Activated CD4-positive, alpha-beta T cell treated with anti-CD3 and anti-CD28 coated beads, Interleukin-2, amount 50 U/mL, for 48 hours (primary cell): ENCODE measurements at regions not wholly inside any gene's neighbourhood (a gene's known extent, or its start where the extent isn't known, plus 50 kb on each side); places are given as distances from the start of the nearest gene placed in this dataset.
"Not testable (repeated sequence)": the region's sequence is repeated elsewhere in the genome, so short reads cannot be mapped to it uniquely, and the experiment has no call there.

Source experiments
- DNase-seq, 2 experiments: peaks; one replicate each; pipeline ENCODE4 v3.0.0-alpha.2; 2020

DNA sequence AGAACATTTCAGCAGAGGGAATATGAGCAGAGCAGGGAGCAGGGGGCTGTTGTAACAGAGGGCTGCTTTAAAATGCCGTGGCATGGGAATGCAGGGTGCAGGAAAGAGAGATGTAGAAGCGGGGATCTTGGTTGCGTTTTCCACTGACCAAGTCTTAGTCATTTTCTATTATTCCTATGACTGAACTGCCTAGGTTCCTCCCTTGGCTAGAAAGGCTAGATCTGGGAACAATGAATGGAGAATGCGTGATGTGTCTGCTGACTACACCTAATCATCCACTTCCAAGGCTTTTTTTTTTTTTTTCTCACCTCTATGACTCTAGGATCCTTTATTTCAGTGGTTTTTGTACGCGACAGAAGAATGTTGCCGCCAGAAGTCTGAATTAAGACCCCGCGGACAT is 607.4 kb upstream of the TBL1XR1 start:
- DNase-seq = no peak

DNA sequence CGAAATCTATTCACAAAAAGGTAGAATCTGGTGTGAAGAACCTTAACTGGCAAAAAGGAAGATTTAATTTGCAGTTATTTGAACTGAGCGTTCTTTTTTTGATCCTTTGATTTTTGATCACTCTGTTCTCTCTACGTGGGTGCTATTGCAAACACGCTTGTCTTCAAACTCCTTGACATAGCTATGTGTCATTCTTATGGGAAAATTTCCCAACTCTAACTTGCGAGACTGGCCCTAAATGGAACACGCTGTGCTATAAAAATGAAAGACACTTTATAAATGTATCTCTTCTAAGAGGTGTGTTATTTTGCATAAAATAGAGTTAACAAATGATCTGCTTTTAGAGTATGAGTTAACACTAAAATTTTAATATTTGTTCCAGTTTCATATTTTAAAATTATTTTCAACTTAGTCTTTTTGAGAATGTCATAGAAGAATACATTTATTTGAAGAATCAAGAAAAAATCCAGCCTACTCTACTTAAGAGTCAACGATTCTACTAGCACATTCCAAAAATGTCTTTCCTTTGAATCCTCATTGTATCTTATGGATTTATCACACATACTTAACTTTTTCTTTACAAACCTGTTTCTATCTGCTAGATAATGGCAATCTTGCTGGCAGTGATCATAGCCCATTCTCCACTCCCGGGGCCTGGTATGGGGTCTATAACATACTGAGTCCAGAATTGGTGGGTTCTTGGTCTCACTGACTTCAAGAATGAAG is 610.0 kb upstream of the TBL1XR1 start:
- DNase-seq = no peak

DNA sequence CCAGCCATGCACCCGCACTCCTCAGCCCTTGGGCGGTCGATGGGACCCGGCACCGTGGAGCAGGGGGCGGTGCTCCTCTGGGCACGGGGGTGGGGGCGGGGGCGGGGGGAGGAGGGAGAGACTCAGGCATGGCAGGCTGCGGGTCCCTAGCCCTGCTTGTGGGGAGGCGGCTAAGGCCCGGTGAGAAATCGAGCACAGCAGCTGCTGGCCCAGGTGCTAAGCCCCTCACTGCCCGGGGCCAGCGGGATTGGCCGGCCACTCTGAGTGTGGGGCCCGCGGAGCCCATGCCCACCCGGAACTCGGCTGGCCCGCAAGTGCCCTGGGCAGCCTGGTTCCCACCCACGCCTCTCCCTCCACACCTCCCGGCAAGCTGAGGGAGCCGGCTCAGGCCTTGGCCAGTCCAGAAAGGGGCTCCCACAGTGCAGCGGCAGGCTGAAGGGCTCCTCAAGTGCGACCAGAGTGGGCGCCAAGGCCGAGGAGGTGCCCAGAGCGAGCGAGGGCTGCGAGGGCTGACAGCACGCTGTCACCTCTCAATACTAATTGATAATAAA is 611.7 kb upstream of the TBL1XR1 start:
- not testable (repeated sequence) for DNase-seq

DNA sequence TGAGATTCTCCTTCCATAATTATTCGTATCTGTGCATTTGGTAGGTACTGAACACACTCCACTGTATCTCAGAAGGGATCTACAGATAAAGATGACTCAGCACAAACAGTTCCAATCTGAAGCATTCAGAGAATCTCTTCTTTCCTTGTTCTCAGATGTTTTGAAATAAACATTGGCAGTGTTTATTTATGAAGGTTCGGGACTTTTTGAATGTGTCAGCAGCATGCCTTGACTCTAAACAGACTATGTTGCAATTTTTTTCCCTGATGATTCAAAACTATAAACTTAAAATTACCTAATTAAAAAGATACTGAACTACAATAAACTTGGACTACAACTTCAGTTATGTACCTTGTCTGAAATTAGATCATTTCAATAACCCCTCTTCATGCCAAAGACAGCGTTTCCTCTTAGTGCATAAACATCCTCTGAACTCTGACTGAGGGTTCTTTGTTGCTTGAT is 612.9 kb upstream of the TBL1XR1 start:
- DNase-seq = no peak

DNA sequence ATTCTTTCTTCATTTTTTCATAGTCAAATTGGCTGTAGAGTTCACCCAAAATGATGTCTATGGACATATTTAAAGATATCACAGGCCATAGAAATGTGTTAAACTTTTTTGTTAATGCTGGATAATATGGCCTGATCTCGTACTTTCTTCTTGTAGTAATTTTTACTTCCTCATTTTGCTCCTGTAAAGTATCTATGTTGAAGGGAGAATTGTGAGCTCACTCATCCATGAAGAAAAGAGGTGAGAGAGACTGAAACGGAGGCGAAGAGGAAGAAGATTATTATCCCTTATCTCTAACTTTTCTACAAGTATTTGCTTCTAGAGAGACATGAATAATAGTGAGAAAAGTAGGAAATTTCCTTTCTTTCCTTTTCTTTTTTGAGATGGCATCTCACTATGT is 613.8 kb upstream of the TBL1XR1 start:
- DNase-seq = no peak

DNA sequence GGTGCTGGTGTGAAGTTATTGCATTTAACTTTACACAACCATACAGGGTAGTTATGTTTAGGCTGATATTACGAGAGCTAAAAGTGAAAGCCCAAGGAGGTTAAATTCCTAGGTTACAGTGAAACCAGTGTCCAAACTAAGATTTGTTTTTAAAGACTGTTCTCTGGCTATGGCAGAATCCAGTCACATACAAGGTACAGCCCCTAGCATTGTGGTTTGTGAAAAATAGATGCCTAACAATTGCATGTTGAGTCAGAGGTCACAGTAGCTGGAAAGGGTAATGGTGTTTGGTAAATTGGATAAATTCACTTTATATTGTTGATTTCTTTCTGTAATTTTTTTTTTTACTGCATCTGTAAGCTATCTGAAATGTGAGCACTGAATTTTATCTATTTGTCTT is 614.6 kb upstream of the TBL1XR1 start:
- no peak for DNase-seq

DNA sequence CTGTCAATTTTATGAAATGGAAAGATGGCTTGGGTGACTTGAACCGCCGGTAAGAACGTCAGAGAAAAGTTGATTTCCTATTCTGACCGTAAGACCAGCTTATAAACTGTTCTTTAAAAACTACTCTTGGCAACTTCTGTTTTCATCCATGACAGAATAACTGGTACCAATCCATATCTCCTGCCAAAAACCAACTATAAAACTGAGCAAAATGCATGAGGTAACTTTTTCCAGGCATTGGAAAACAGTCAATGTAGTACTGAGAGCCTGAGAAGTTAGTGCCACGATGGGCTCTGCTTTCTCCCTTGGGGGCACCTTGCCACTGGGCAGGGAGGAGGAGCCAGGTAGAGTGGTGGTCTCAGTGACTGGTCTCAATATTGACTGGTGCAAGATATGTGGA is 615.2 kb upstream of the TBL1XR1 start:
- no peak for DNase-seq

DNA sequence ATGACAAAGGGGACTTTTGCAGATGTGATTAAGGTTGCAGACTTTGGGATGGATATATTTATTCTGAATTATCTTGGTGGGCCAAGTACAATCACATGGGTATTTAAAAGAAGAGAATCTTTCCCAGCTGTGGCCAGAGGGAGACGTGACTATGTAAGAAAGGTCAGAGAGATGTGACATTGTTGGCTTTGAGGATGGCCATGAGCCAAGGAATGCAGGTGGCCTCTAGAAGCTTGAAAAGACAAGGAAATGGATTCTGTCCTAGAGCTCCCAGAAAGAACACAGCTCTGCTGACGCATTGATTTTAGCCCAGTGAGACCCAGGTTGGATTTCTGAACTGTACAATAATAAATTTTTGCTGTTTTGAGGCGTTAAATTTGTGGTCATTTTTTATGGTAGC is 616.0 kb upstream of the TBL1XR1 start:
- no peak for DNase-seq

DNA sequence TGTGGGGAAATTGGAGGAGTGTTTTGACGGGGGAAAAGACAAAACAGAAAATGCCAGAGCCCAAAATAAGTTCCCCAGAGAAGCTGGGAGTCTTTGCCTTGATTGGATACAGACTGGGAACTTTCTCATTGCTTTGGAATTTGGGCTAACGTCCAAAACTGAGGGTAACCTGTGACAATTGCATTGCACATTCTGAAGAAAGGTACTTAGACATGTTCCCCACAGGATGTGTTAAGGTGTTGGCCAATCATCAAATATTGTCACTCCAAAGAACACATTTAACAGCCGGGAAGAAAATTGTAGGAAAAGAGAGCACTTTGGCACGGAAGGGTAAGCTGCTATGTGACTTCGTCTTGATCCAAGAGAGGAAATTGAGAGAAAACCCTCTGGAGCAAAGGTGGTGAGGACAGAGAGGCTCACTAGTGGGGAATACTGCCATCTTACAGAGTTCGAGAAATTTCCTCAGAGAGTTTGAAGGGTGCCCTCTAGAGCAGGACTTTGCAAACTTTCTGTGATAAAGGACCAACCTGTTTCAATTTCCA is 619.5 kb upstream of the TBL1XR1 start:
- no peak for DNase-seq

DNA sequence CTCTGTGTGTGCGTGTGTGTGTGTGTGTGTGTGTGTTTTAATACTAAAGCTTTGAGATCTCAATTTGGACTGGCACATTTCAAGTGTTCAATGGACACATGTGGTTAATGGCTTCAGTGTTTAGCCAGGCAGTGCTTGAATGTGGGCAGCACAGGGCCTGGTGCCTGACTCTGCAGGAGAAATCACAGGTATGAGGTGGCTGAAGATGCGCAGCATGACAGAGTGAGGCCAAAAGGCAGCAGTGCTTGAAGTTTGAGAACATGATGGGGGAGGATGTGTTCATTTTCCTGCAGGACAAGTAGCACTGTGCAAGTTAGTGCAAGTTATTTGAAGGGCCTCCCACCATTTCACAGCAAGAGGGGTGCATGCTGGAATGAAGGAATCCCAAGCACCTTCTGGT is 620.5 kb upstream of the TBL1XR1 start:
- DNase-seq = no peak

DNA sequence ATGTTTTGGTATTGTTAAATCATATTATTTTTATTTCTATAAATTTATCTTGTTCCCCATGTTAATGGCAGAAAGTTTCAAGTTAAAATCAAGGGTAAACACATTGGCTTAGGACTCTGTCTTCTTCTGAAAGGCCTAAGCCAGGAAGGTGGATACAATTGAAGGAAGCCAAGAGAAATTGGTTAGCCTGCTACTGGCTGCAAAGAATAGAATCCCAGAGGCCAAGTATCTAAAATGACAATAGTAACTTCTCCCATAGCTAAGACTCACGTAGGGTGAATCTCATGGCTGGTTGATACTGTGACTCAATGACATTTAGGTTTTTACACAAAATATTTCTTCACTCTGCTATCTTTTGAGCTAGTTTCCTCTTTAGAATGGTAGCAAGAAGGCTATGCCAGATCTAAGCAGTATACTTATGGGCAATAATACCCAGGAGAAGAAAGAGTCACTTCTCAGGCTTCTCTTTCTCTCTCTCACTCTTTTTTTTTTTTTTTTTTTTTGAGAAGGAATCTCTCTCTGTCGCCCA is 621.5 kb upstream of the TBL1XR1 start:
- DNase-seq = no peak

DNA sequence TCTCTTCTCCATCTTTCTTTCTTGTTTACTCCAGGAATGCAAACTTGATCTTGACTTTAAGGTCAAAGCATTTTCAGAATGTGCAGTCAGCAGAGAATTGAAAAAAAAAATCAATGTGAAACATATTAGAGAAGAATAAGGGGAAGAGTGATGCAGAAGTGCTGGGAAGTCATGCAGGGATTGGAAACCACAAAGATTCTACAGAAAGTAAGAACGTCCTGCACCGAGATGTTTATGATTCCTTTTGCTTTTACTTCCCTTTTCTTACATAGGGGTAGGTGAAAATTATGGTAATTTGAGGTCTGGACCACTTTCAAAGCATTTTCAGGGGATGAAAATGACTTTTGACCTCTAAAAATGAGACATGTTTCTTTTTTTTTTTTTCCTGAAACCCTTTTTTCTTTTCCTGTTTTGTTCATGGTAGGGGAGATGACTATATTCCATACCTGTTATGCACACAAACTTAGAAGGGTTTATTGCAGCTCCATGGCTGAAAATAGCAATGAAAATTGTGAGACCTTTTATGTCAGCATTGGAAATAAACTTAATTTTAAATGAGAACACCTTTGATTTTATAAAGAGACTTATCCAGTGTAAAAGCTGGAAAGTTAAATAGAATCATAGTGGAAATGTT is 623.5 kb upstream of the TBL1XR1 start:
- DNase-seq = no peak

DNA sequence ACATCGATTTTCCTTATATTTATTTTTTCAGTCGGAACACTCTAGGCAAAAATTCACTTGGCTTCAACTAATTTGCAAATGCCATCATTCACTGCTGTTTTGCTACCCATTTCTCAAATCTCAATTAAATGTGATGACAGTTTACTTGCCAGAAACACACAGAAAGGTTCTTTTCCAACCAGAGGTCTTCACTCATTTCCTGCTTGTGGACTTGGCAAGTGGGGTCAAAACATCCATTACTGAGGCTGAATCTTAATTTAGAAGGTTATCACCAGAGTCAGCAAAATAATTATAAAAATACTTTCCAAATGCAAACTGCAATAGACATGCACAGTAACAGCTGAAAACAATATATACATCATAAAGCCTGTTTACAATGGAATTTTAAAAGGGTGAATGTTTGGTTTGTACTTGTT is 625.4 kb upstream of the TBL1XR1 start:
- DNase-seq = no peak

DNA sequence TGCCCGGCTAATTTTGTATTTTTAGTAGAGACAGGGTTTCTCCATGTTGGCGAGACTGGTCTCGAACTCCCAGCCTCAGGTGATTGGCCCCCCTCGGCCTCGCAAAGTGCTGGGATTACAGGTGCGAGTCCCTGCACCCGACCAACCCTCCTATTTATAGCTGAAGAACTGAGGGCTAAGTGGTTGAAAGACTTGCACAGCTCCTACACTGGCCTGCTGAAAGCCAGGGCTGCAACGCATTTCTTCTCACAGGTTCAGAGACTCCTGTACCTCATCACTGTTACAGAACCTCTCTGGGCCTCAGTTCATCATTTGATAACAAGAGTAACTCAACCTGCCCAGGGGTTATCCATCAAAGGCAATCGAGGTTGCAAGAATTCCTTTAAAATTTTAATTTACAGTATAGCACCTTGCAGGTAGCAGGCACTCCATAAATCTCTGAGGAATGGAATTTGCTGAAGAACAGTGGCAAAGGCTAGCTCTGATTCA is 626.5 kb upstream of the TBL1XR1 start:
- DNase-seq = no peak

DNA sequence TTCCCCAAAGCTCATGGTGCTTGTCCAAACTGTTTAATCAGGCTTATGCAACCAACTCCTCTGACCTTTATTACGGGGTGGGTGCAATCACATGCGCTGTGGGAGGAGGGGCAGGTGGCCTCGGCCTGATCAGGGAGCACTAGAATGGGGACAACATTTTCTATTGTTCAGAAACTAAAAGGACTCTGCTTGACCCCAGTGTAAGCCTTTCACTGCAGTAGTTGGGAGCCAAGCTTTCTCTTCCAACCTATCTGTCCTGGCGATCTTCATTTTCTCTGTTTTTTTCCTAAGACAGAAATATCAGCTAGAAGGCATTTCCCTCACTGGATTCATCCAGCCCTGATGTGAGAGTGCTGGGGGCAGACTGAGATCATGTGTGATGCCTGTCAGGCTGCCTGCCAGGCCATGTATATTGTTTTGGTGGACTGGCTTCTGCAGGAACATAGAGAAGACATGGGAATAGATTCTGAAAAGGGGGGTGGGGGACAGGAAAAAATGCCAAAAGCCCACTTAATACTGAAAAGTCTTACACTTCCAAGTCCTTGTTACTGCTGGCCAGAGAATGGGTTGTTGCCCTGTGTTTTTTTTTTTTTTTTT is 627.0 kb upstream of the TBL1XR1 start:
- no peak for DNase-seq

DNA sequence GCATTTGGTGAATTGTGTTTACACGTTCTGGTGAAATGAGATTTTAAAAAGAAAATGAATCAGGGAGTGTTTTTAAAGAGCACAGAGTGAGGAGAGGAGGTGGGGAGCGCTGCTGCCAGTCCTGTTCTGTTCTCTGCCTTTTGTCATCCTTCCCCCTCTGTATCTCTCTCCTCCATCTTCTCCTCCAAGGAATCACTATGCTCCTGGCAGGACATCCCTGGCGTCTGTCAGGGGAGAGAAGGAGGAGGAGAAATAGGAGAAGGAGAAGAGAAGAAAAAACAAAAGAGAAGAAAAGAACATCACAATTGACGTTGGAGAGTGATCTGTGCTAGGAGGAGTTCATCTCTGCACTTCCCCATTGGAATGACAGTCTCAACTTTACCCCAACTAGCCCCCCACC is 627.6 kb upstream of the TBL1XR1 start:
- DNase-seq = no peak

DNA sequence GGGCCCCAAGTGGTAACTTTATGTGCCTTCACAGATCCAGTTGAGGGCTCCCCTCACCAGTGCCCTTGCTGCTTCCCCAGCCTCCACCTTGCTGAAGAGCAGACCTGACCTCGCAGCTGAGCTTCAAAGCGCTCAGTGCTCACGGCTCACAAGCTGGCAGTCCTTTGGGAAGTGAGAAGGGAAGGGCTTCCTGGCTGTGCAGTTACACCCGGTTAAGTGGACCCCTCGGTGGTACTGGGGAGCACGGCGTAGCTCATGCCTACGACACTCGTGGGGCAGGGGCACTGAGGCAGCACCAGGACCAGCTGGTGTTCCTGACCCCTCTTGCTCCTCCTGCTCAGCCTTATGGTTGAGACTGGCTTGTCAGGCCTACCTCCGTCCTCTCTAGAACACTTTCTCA is 629.0 kb upstream of the TBL1XR1 start:
- DNase-seq = no peak

DNA sequence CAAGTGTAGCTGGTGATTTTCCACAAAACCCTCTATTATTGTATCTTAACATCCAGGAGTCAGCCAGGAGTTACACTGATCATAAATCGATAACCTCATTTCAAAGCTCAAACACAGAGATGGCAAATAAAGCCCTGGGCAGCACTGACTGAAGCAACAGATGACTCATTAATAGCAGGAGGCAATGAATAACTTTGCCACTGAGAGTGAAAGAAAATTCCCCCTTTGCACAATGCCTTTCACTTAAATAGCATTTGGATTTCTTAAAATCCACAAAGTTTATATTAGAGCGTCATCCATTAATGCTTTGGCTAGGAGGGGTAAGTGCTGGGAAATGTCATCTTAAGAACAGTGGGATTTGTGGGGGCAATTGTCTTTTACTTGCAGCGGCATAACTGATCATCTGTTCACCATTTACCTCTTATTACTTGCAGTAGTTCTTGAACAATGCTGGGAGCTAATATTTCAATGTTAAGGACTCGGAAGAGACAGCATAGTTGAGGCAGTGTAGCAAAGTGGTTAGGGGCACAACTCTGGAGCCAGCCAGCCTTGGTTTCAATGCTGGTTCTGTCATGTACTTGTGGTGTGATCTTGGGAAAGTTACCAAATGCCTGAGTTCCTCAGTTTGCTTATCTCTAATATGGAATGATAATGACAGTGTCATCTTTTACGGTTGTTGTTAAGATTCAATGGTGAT is 630.4 kb upstream of the TBL1XR1 start:
- no peak for DNase-seq

DNA sequence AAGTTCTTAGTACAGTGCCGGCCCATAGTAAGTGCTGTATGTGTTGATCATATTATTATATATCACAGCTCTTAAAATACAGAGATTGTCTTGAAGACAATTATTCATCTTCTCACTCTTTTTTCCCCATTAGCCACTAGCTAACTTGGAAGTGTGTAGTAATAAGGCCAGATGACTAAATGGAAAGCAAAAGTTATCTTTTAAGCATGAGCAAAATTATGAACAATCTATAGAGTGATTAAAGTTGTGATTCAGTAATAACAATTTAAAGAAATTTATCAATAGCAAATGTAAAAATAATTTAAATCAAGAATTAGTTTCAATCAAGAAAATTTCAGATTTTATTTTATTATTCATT is 630.9 kb upstream of the TBL1XR1 start:
- DNase-seq = no peak

DNA sequence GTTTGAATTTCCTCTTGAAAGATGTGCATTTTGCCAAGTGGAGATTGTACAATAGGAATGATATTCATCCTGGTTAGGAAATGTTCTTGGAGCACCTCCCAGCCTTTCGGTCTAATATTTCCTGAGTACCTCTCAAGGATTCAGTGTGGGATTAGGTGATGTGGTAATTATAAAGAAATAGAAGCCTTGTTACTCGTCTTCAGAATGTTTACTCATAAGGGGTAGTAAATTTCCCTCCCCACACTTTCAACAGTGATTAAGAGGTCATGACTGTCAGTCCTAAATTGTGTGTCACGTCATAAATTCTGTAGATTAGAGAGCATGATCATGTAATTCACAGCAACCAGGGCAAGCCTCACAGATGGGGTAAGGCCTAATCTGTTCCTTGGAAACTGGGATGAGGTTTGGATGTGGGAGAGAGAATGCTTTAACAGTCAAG is 633.1 kb upstream of the TBL1XR1 start:
- no peak for DNase-seq

DNA sequence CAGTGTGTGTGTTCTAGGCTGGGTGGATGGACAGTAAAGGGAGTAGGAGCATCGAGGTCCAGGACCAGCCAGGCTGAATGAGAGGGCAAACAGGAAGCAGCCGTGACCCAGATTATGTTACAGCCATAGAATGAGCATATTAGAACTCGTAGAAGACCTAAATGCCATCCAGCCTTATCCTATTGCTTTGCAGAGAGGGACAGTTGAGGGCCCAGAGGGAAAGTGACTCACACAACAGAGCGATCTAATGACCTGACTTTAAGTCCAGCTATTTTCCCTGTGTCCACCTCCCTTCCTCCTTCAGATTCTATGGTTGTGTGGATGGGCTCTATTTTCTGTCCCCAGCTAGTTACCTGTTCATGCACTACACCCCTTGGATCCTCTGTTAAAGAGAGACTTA is 634.1 kb upstream of the TBL1XR1 start:
- DNase-seq = no peak

DNA sequence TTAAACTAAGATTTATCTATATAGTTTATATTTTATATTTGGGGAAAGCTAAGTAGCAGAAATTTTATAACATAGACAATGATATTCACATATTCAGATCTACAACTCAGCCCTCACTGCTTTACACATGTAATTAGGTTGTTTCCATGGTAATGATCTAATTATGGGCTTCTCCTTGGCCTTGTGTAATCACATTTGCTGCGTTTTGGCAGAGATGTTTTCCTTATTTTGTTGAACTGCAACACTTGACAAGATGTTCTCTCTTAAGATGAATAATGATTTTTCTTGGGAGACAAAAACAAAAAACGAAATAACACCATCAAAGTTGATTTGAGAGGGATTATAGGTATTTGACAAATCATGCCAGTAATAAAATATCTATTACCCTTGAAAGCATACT is 635.6 kb upstream of the TBL1XR1 start:
- no peak for DNase-seq

DNA sequence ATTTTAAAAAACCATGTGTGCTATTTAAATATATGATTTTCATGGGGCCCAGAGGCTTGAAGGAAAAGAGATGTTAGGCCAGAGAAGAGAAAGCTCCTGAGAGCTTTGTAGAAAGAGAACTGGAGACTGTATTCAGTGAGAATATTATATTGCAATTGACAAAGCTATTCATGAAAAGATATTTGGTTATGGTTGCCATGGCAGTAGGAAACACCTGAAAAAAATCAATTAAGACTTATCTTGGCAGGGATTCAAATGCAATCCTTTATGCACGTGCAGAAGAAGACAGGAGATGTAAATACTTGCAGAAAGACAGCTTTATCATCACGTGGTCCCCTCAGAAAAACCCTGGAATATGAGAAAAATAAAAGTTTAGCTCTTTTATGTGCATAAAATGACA is 636.0 kb upstream of the TBL1XR1 start:
- no peak for DNase-seq
